Stimulated activated CD4-positive, alpha-beta T cell treated with anti-CD3 and anti-CD28 coated beads, Interleukin-1b, Interleukin-23, amount 100 ng/mL, for 48 hours (primary cell): ENCODE measurements at regions not wholly inside any gene's neighbourhood (a gene's known extent, or its start where the extent isn't known, plus 50 kb on each side); places are given as distances from the start of the nearest gene placed in this dataset.

ENCODE experiments used
- DNase-seq: peaks from one replicate; pipeline ENCODE4 v3.0.0-alpha.2; 2020

- DNase-seq = no peak
Measured at GRCh38 chr1:91092503-91092902, 70.7 kb upstream of the ZNF644 start.

GRCh38 chr1:91091812-91092211, 70.0 kb upstream of the ZNF644 start:
- no peak for DNase-seq

GRCh38 chr1:91080650-91081049, 58.8 kb upstream of the ZNF644 start:
- DNase-seq = no peak

- DNase-seq = no peak
Measured at GRCh38 chr1:91078859-91079258, 57.0 kb upstream of the ZNF644 start.

GRCh38 chr1:91076834-91077233, 55.0 kb upstream of the ZNF644 start:
- DNase-seq = no peak

- DNase-seq = no peak
Measured at GRCh38 chr1:91075233-91076135, 53.6 kb upstream of the ZNF644 start.

GRCh38 chr1:91073299-91073698, 51.5 kb upstream of the ZNF644 start:
- DNase-seq = no peak

- DNase-seq = no peak
Measured at GRCh38 chr1:91071838-91072237, 50.0 kb upstream of the ZNF644 start.
